ENCODE measurements at regions not wholly inside any gene's neighbourhood (a gene's known extent, or its start where the extent isn't known, plus 50 kb on each side); places are given as distances from the start of the nearest gene placed in this dataset.

DNA sequence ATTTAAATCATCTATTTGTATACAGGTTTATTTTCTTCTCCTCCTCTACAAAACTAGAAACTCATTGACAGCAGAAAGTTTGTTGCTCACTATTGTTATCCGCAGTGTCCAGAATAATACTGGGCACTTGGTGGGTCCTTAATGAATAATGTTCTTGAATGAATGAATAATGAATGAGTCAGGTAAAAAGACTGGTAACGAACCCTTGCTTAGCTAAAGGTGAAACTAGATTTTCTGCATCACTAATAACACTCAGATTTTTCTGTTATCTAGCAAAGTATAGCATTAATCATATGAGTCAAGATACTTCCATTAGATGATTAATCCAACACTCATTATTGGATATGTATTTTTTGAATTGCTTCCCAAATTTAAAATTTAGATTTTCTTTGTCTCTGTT is 953.2 kb downstream of the SORCS3 start:
- H3K27me3 Mint-ChIP-seq (ENCODE audit: low read depth), result no peaks in the 10 kb centered on the region
- no peaks in the 10 kb centered on the region for H3K36me3 Mint-ChIP-seq
- TF ChIP-seq, protein P1, sequence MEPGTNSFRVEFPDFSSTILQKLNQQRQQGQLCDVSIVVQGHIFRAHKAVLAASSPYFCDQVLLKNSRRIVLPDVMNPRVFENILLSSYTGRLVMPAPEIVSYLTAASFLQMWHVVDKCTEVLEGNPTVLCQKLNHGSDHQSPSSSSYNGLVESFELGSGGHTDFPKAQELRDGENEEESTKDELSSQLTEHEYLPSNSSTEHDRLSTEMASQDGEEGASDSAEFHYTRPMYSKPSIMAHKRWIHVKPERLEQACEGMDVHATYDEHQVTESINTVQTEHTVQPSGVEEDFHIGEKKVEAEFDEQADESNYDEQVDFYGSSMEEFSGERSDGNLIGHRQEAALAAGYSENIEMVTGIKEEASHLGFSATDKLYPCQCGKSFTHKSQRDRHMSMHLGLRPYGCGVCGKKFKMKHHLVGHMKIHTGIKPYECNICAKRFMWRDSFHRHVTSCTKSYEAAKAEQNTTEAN (CRISPR knock-in tag; IDR thresholded peaks at IDR 0.05), result no peak
- TF ChIP-seq, protein P2, sequence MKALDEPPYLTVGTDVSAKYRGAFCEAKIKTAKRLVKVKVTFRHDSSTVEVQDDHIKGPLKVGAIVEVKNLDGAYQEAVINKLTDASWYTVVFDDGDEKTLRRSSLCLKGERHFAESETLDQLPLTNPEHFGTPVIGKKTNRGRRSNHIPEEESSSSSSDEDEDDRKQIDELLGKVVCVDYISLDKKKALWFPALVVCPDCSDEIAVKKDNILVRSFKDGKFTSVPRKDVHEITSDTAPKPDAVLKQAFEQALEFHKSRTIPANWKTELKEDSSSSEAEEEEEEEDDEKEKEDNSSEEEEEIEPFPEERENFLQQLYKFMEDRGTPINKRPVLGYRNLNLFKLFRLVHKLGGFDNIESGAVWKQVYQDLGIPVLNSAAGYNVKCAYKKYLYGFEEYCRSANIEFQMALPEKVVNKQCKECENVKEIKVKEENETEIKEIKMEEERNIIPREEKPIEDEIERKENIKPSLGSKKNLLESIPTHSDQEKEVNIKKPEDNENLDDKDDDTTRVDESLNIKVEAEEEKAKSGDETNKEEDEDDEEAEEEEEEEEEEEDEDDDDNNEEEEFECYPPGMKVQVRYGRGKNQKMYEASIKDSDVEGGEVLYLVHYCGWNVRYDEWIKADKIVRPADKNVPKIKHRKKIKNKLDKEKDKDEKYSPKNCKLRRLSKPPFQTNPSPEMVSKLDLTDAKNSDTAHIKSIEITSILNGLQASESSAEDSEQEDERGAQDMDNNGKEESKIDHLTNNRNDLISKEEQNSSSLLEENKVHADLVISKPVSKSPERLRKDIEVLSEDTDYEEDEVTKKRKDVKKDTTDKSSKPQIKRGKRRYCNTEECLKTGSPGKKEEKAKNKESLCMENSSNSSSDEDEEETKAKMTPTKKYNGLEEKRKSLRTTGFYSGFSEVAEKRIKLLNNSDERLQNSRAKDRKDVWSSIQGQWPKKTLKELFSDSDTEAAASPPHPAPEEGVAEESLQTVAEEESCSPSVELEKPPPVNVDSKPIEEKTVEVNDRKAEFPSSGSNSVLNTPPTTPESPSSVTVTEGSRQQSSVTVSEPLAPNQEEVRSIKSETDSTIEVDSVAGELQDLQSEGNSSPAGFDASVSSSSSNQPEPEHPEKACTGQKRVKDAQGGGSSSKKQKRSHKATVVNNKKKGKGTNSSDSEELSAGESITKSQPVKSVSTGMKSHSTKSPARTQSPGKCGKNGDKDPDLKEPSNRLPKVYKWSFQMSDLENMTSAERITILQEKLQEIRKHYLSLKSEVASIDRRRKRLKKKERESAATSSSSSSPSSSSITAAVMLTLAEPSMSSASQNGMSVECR (CRISPR knock-in tag; IDR thresholded peaks at IDR 0.05; ENCODE audit: borderline replicate concordance), result no peak
- TF ChIP-seq ATF1 (CRISPR knock-in tag; IDR thresholded peaks at IDR 0.05) (no peak), ZBTB21 (CRISPR knock-in tag; IDR thresholded peaks at IDR 0.05; ENCODE audit: borderline replicate concordance) (no peak), ZNF121 (CRISPR knock-in tag; IDR thresholded peaks at IDR 0.05) (no peak), ZNF232 (CRISPR knock-in tag; IDR thresholded peaks at IDR 0.05) (no peak), NFYB (CRISPR knock-in tag; conservative IDR thresholded peaks at IDR 0.05; ENCODE audit: low read depth) (no peak), ZNF423 (CRISPR knock-in tag; IDR thresholded peaks at IDR 0.05) (no peak), ZNF263 (CRISPR knock-in tag; IDR thresholded peaks at IDR 0.05; ENCODE audit: low read depth) (no peak), ETV6 (CRISPR knock-in tag; IDR thresholded peaks at IDR 0.05) (no peak), GRHL2 (CRISPR knock-in tag; IDR thresholded peaks at IDR 0.05; ENCODE audit: insufficient replicate concordance, severe bottlenecking) (no peak)
- TF ChIP-seq, protein P3, sequence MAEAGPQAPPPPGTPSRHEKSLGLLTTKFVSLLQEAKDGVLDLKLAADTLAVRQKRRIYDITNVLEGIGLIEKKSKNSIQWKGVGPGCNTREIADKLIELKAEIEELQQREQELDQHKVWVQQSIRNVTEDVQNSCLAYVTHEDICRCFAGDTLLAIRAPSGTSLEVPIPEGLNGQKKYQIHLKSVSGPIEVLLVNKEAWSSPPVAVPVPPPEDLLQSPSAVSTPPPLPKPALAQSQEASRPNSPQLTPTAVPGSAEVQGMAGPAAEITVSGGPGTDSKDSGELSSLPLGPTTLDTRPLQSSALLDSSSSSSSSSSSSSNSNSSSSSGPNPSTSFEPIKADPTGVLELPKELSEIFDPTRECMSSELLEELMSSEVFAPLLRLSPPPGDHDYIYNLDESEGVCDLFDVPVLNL (CRISPR knock-in tag; IDR thresholded peaks at IDR 0.05; ENCODE audit: borderline replicate concordance, low read depth), result no peak
- TF ChIP-seq, protein P4, sequence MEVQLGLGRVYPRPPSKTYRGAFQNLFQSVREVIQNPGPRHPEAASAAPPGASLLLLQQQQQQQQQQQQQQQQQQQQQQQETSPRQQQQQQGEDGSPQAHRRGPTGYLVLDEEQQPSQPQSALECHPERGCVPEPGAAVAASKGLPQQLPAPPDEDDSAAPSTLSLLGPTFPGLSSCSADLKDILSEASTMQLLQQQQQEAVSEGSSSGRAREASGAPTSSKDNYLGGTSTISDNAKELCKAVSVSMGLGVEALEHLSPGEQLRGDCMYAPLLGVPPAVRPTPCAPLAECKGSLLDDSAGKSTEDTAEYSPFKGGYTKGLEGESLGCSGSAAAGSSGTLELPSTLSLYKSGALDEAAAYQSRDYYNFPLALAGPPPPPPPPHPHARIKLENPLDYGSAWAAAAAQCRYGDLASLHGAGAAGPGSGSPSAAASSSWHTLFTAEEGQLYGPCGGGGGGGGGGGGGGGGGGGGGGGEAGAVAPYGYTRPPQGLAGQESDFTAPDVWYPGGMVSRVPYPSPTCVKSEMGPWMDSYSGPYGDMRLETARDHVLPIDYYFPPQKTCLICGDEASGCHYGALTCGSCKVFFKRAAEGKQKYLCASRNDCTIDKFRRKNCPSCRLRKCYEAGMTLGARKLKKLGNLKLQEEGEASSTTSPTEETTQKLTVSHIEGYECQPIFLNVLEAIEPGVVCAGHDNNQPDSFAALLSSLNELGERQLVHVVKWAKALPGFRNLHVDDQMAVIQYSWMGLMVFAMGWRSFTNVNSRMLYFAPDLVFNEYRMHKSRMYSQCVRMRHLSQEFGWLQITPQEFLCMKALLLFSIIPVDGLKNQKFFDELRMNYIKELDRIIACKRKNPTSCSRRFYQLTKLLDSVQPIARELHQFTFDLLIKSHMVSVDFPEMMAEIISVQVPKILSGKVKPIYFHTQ (CRISPR knock-in tag; IDR thresholded peaks at IDR 0.05), result no peak
- TF ChIP-seq, protein P5, sequence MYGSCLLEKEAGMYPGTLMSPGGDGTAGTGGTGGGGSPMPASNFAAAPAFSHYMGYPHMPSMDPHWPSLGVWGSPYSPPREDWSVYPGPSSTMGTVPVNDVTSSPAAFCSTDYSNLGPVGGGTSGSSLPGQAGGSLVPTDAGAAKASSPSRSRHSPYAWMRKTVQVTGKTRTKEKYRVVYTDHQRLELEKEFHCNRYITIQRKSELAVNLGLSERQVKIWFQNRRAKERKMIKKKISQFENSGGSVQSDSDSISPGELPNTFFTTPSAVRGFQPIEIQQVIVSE (CRISPR knock-in tag; IDR thresholded peaks at IDR 0.05; ENCODE audit: borderline replicate concordance), result no peak
- TF ChIP-seq, protein P6, sequence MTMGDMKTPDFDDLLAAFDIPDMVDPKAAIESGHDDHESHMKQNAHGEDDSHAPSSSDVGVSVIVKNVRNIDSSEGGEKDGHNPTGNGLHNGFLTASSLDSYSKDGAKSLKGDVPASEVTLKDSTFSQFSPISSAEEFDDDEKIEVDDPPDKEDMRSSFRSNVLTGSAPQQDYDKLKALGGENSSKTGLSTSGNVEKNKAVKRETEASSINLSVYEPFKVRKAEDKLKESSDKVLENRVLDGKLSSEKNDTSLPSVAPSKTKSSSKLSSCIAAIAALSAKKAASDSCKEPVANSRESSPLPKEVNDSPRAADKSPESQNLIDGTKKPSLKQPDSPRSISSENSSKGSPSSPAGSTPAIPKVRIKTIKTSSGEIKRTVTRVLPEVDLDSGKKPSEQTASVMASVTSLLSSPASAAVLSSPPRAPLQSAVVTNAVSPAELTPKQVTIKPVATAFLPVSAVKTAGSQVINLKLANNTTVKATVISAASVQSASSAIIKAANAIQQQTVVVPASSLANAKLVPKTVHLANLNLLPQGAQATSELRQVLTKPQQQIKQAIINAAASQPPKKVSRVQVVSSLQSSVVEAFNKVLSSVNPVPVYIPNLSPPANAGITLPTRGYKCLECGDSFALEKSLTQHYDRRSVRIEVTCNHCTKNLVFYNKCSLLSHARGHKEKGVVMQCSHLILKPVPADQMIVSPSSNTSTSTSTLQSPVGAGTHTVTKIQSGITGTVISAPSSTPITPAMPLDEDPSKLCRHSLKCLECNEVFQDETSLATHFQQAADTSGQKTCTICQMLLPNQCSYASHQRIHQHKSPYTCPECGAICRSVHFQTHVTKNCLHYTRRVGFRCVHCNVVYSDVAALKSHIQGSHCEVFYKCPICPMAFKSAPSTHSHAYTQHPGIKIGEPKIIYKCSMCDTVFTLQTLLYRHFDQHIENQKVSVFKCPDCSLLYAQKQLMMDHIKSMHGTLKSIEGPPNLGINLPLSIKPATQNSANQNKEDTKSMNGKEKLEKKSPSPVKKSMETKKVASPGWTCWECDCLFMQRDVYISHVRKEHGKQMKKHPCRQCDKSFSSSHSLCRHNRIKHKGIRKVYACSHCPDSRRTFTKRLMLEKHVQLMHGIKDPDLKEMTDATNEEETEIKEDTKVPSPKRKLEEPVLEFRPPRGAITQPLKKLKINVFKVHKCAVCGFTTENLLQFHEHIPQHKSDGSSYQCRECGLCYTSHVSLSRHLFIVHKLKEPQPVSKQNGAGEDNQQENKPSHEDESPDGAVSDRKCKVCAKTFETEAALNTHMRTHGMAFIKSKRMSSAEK (CRISPR knock-in tag; IDR thresholded peaks at IDR 0.05; ENCODE audit: borderline replicate concordance), result no peak
- TF ChIP-seq, protein P7, sequence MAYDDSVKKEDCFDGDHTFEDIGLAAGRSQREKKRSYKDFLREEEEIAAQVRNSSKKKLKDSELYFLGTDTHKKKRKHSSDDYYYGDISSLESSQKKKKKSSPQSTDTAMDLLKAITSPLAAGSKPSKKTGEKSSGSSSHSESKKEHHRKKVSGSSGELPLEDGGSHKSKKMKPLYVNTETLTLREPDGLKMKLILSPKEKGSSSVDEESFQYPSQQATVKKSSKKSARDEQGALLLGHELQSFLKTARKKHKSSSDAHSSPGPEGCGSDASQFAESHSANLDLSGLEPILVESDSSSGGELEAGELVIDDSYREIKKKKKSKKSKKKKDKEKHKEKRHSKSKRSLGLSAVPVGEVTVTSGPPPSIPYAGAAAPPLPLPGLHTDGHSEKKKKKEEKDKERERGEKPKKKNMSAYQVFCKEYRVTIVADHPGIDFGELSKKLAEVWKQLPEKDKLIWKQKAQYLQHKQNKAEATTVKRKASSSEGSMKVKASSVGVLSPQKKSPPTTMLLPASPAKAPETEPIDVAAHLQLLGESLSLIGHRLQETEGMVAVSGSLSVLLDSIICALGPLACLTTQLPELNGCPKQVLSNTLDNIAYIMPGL (CRISPR knock-in tag; IDR thresholded peaks at IDR 0.05), result no peak
- TF ChIP-seq, protein P8, sequence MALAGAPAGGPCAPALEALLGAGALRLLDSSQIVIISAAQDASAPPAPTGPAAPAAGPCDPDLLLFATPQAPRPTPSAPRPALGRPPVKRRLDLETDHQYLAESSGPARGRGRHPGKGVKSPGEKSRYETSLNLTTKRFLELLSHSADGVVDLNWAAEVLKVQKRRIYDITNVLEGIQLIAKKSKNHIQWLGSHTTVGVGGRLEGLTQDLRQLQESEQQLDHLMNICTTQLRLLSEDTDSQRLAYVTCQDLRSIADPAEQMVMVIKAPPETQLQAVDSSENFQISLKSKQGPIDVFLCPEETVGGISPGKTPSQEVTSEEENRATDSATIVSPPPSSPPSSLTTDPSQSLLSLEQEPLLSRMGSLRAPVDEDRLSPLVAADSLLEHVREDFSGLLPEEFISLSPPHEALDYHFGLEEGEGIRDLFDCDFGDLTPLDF (CRISPR knock-in tag; IDR thresholded peaks at IDR 0.05), result no peak
- H3K4me1 Mint-ChIP-seq, result peaks cover 18% of the 10 kb centered on the region
- H3K9me3 Mint-ChIP-seq, result no peaks in the 10 kb centered on the region
- DNase-seq (ENCODE audit: low spot score) (no peak), ATAC-seq (no peak)
- H3K4me3 Mint-ChIP-seq, result no peak overlapping the region
- POLR2A ChIA-PET, result no interaction called here
- CTCF ChIA-PET, result no interaction called here
- H3K27ac Mint-ChIP-seq, result no peak overlapping the region
